HK-2 (cell line): ENCODE measurements at regions not wholly inside any gene's neighbourhood (a gene's known extent, or its start where the extent isn't known, plus 50 kb on each side); places are given as distances from the start of the nearest gene placed in this dataset.
"Not testable (repeated sequence)": the region's sequence is repeated elsewhere in the genome, so short reads cannot be mapped to it uniquely, and the experiment has no call there.

Source experiments
- DNase-seq: peaks from one replicate; pipeline ENCODE4 v3.0.0-alpha.2; 2018; ENCODE audit not compliant: unreplicated experiment

- no peak for DNase-seq
Observed at GRCh38 chr2:109669731-109670130, 55.6 kb downstream of the SOWAHC start.

- no peak for DNase-seq
Observed at GRCh38 chr2:109670556-109671411, 56.6 kb downstream of the SOWAHC start.

GRCh38 chr2:109674894-109675534, 60.9 kb downstream of the SOWAHC start:
- no peak for DNase-seq

- DNase-seq, result no peak
Observed at GRCh38 chr2:109675666-109676345, 61.6 kb downstream of the SOWAHC start.

- DNase-seq, result no peak
Observed at GRCh38 chr2:109676346-109676902, 62.3 kb downstream of the SOWAHC start.

- not testable (repeated sequence) for DNase-seq
Observed at GRCh38 chr2:109677121-109677731, 63.1 kb downstream of the SOWAHC start.

GRCh38 chr2:109677835-109678580, 63.8 kb downstream of the SOWAHC start:
- no peak for DNase-seq

- DNase-seq, result not testable (repeated sequence)
Observed at GRCh38 chr2:109678724-109679201, 64.6 kb downstream of the SOWAHC start.

GRCh38 chr2:109679225-109679624, 65.1 kb downstream of the SOWAHC start:
- no peak for DNase-seq

- no peak for DNase-seq
Observed at GRCh38 chr2:109679626-109680025, 65.5 kb downstream of the SOWAHC start.

GRCh38 chr2:109680523-109681297, 66.5 kb downstream of the SOWAHC start:
- no peak for DNase-seq

GRCh38 chr2:109681633-109682380, 67.6 kb downstream of the SOWAHC start:
- DNase-seq, result no peak

GRCh38 chr2:109683452-109683851, 69.3 kb downstream of the SOWAHC start:
- DNase-seq, result no peak

GRCh38 chr2:109685453-109685852, 71.3 kb downstream of the SOWAHC start:
- DNase-seq, result no peak

GRCh38 chr2:109686921-109687320, 72.8 kb downstream of the SOWAHC start:
- no peak for DNase-seq

- DNase-seq, result no peak
Observed at GRCh38 chr2:109689182-109689930, 75.2 kb downstream of the SOWAHC start.

- DNase-seq, result no peak
Observed at GRCh38 chr2:109689973-109690372, 75.8 kb downstream of the SOWAHC start.

- no peak for DNase-seq
Observed at GRCh38 chr2:109690457-109690821, 76.3 kb downstream of the SOWAHC start.
